Inflammatory macrophage treated with lipopolysaccharide for 4 hours (primary cell): ENCODE measurements at regions not wholly inside any gene's neighbourhood (a gene's known extent, or its start where the extent isn't known, plus 50 kb on each side); places are given as distances from the start of the nearest gene placed in this dataset.
"Not testable (repeated sequence)": the region's sequence is repeated elsewhere in the genome, so short reads cannot be mapped to it uniquely, and the experiment has no call there.

ENCODE experiments used
- DNase-seq: peaks from one replicate; pipeline ENCODE4 v3.0.0-alpha.2; 2020

DNA sequence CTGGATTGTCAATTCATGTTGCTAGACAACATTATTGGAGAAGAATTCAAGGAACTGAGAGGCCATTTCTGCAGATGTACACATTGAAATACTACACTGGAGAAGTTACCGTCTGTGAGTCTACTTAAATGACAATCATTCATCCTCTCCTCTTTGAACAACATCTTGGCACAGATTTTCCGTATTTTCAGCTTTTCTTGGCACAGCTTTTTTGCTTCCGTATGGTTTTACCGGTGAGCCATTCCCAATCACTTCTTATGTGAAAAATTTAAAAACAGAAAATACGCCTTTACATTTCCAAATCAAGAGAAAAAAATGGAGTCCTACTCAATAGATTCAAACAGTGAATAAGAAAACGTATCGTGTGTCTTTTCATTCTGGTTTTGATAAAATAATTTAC lies 1493.7 kb downstream of the AMY1C start:
- no peak for DNase-seq

DNA sequence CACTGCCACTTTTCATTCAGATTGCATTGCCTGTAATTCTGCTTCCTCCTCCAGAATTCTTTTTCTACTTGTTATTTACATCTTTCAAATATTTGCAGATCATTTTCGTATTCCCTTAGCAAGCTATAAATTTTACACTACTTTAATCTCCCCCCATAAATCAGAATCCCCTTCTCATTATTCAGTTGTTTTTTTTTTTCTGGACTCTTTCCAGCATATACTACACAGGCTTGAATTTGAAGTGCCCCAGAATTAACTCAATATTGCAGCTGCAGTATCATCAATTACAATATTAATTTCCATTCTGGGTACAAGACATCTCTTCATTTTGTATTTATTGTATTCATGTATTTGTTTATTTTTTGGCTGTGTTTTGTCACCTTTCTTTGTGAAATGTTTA lies 1494.3 kb downstream of the AMY1C start:
- no peak for DNase-seq

GRCh38 chr1:105254906-105255305 lies 1505.2 kb downstream of the AMY1C start:
- no peak for DNase-seq

GRCh38 chr1:105260001-105260400 lies 1510.3 kb downstream of the AMY1C start:
- no peak for DNase-seq

- DNase-seq, result no peak
These were observed 1521.3 kb downstream of the AMY1C start for GRCh38 chr1:105270966-105271365.

GRCh38 chr1:105272376-105272775 lies 1522.7 kb downstream of the AMY1C start:
- not testable (repeated sequence) for DNase-seq

- no peak for DNase-seq
These were observed 1545.1 kb downstream of the AMY1C start for GRCh38 chr1:105294838-105295237.

DNA sequence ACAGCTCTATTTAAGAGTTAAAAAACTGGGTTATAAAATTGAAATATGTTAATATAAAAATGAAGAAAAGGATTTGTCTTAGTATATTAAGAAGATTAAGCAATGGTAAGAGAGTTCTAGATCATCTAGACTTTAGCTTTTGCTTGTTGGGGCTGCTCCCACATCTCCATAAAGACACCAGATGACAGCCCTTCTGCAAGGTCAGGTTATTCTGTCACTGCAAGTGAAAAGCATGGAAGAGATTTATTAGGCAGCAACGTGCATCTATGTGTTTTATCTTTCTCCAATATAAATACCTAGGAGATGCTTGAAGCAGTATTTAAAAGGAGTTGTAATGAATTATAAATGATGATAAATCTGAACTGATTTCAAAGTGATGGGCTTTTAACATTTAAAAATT lies 1560.4 kb downstream of the AMY1C start:
- no peak for DNase-seq

DNA sequence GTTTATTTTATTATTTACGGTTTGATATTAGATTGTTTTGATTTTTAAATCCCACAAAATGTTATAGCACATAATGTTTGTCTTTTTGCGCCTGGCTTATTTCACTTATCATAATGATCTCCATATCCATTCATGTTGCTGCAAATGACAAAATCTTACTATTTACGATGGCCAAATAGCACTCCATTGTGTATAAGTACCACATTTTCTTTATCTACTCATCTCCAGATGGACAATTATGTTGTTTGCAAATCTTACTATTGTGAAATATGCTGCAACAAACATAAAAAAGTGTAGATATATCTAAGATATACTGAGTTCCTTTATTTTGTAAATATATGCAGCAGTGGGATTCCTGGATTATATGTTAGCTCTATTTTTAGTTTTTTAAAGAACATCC lies 1568.3 kb downstream of the AMY1C start:
- DNase-seq, result no peak

DNA sequence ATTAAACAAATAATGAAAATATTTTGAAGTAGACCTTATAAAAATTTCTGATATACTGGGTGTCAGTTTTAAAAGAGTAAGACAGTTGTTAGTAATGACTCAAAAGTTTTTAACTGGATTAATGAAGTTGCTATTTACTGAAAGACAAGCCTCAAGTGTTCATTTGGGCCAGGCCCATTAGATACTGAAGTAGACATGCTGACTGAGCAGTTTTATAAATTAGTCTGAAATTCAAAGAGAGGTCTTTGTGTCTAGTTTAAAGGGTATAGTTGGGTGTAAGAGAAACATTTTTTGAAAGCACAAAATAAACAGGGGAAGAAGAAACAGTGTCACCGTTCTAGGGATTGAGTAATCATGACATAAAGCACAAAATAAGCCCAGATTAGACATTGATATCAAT lies 1577.2 kb downstream of the AMY1C start:
- no peak for DNase-seq

DNA sequence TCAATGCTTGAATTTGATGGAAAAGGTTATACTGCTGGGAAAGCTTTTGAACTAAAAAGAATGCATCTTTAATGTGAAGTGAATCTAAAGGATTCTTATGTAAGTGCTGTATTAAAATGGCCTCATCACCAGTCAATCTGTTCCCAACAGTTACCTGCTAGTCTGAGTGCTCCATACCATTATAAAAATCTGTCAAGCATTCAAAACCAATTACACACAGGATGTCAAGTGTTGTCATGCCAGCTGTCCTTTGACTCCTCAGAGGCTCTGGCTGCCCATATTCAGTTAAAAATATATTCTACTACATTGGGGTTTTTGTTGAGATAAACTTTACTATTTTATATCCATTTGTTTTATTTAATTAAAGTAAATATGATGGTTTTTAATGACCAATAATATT lies 1587.7 kb downstream of the AMY1C start:
- DNase-seq, result no peak

DNA sequence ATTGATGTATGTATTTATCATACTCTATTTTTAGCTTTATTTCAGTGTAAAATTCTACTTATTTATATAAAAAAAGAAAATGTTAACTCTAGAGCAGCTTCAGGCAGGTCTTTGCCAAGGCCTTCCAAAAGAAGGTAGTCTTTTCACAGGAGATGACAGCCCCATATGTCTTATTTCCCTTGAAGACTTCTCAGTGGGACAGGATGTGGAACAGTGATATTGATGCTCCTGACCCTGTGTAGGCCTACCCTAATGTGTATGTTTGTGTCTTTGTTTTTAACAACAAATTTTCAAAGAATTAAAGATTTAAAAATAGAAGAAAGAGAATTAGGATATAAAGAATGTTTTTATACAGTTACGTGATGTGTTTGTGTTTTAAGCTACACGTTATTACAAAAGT lies 1593.6 kb downstream of the AMY1C start:
- DNase-seq, result no peak

DNA sequence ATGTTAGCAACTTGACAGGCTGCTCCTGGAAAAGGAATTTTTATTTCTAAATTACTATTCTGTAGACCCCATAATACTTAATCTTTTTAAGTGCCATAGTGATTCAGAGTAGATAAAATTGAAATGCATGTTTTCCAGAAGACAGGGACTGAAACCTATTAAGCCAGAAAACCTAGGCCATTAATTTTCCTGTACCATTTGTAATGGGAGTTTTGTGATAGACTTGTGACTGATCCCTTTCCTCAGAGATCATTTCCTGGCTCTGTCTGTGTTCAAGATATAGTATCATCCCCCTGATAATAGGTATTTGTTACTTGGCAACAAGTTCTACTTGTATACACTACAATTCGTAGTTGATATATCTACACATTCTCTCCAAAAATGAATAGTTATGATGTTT lies 1609.8 kb downstream of the AMY1C start:
- DNase-seq, result no peak

DNA sequence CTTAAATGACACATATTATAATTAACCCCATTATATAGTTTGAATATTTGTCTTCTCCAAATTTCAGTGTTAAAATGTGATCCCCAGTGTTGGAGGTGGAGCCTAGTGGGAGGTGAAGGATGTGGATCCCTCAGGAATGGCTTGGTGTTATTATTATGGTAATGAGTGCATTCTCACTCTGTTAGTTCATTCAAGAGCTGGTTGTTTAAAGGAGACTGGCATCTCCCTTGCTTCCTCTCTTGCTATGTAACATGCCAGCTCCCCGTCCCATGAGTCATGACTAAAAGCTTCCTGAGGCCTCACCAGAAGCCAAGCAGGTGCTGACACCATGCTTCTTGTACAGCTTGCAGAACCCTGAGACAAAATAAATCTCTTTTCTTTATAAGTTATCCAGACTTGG lies 1612.7 kb downstream of the AMY1C start:
- no peak for DNase-seq

GRCh38 chr1:105368446-105368845 lies 1618.7 kb downstream of the AMY1C start:
- DNase-seq, result no peak

DNA sequence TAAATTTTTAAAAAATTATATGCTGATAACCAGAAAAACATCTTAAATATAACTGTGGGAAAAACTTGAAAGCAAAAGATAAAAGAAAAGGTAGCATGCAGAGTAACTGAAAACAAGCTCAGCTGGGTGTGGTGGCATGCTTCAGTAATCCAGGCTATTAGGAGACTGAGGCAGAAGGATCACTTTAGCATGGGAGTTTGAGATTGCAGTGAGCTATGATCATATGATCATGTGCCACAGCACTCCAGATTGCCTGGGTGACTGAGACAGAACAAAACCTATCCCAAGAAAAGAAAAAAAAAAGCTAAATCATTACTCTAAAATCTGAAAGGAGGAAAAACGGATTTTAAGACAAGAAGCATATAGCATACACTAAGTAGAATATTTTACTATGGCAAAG lies 1624.0 kb downstream of the AMY1C start:
- DNase-seq, result no peak

DNA sequence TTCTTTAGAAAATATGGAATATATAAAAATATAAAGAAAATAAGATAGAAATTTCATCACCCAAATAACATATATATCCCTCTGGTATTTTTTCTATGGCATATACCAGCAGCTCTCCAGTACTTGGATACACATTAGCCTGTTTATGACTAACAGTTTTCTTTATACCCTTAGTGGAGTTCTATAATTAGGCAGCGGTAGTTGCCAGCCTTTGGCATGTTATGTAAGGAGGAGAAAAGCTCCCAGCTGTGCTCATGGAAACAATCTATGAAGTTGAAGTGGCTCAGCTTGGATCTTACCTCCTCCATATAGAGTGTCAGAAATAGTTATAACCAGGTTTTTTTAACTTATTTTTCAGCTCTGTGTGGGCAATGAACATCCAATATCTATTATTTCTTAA lies 1636.8 kb downstream of the AMY1C start:
- no peak for DNase-seq

- no peak for DNase-seq
These were observed 1646.3 kb downstream of the AMY1C start for GRCh38 chr1:105396001-105396400.

- DNase-seq, result no peak
These were observed 1649.2 kb downstream of the AMY1C start for GRCh38 chr1:105398909-105399308.

GRCh38 chr1:105399716-105400115 lies 1650.0 kb downstream of the AMY1C start:
- no peak for DNase-seq

- DNase-seq, result no peak
These were observed 1640.2 kb upstream of the PRMT6 start for GRCh38 chr1:105416261-105416660.

- no peak for DNase-seq
These were observed 1637.4 kb upstream of the PRMT6 start for GRCh38 chr1:105419030-105419429.

DNA sequence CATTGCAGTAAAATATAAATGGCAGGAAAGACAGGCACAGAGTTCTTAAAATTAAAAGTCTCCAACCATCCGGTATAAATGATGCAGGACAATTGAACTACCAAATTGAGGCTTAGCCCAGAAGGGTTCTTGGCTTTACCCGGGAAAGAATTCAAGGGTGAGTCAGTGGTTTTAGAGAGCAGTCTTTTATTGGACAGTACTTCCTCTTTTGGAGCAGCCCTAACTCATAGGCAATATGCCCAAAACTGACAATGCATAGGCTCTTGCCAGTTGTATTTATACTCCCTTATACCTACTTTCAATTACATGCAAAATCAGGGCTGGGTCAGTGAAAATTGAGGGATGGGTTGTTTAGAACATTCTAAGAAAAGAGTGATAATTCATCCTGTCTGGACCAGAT lies 1628.9 kb upstream of the PRMT6 start:
- DNase-seq, result no peak

DNA sequence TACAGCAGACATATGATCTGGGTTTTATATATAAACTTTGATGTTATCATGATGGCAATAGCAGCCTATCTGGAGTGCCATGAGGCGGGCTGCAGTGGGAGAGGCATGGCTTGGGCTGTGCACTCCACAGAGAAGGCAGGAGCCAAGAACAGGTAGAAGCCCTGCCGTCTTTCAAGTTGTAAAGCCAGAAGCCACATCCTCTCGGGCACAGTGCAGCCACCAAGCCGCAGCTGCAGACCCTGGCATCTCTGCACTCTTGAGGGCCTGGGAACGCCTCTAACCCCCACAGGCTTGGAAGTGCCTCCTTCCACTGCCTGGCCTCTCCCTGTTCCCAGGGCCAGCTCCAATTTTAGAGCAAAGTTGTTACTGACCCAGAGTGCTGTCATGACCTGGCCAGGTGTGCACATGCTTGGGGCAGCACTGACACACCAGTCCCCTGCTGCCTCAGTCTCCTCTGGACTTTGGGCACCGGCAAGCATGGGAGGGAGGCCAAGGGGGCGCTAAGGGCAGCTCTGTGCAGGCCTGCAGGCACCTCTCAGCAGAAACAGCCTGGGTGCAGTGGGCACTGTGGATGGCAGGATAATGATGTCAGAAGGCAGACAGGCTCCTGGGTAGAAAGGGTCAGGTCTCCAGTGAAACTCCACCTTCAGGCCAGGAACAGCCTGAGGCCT lies 1619.8 kb upstream of the PRMT6 start:
- no peak for DNase-seq

DNA sequence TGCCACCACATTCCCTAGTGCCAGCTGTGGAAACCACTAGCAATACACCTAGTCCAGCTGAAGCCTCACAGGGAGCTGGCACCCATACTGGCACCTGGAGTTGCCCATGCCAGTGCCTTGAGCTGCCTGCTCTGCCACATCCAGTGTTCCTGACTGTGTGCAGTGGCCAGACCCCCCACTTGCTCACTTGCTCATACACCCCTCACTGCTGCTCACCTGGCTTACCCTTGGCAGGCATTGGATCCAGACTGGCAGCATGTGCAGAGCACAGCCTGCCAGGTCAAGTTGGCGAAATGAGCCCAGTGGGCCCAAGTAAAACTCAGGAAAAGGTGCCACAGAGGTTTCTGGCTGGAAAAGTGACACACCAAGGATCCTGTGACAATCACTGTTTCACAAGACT lies 1618.6 kb upstream of the PRMT6 start:
- DNase-seq, result no peak

GRCh38 chr1:105442901-105443300 lies 1613.6 kb upstream of the PRMT6 start:
- no peak for DNase-seq
